IMR-90 (cell line): ENCODE measurements at regions not wholly inside any gene's neighbourhood (a gene's known extent, or its start where the extent isn't known, plus 50 kb on each side); places are given as distances from the start of the nearest gene placed in this dataset.

Experiments
- ATAC-seq: fragments of 200-7000 bp; cut with Tn5 transposase; 2 replicates; pipeline ENCODE4 v1.9.1; 2020; ENCODE audit warnings: low read depth, mild to moderate bottlenecking, moderate library complexity
- BruUV-seq: library from RNA; stranded (reverse); fragments of 400-500 nt; replicated peaks from 2 replicates; lab custom pipeline; 2021; lab: Mats Ljungman, UMichigan
- CTCF ChIA-PET: fragments of 300-600 bp; formaldehyde crosslinking; extraction: SDS; loops from one replicate; lab custom pipeline; 2021; ENCODE audit warnings: antibody characterized with exemption; lab: Yijun Ruan, JAX
- POLR2A ChIA-PET: fragments of 300-600 bp; sonication (Branson Sonifier 250); formaldehyde crosslinking; loops from one replicate; lab custom pipeline; 2022; ENCODE audit warnings: antibody characterized with exemption; ENCODE audit not compliant: unreplicated experiment; lab: Charles Lee
- DNase-seq: peaks from one replicate; pipeline ENCODE4 v3.0.0; 2013
- H2AFZ ChIP-seq: replicated peaks from 2 replicates; pipeline ENCODE3; 2013; ENCODE audit warnings: low read length, mild to moderate bottlenecking; ENCODE audit not compliant: poor library complexity
- H2AK5ac ChIP-seq: 2 replicates; pipeline ENCODE4 v1.6.1; 2013; ENCODE audit warnings: low read depth, low read length, inconsistent platforms
- H2AK9ac ChIP-seq: replicated peaks from 2 replicates; pipeline ENCODE3; 2013; ENCODE audit warnings: mild to moderate bottlenecking, low read depth, low read length, moderate library complexity; ENCODE audit not compliant: poor library complexity
- H2BK120ac ChIP-seq: 2 replicates; pipeline ENCODE4 v1.6.1; 2013; ENCODE audit warnings: low read depth, low read length, inconsistent platforms
- H2BK15ac ChIP-seq: 3 replicates; pipeline ENCODE4 v1.6.1; 2013; ENCODE audit warnings: low read depth, low read length, inconsistent platforms
- H2BK20ac ChIP-seq: 2 replicates; pipeline ENCODE4 v1.6.1; 2013; ENCODE audit warnings: low read depth, mild to moderate bottlenecking, inconsistent platforms, low read length, moderate library complexity
- H2BK5ac ChIP-seq: 2 replicates; pipeline ENCODE4 v1.6.1; 2013; ENCODE audit warnings: mild to moderate bottlenecking, low read depth, low read length, inconsistent platforms; ENCODE audit not compliant: poor library complexity, severe bottlenecking
- H3K14ac ChIP-seq: replicated peaks from 2 replicates; pipeline ENCODE4 v1.6.1; 2013; ENCODE audit warnings: low read depth, low read length, inconsistent platforms
- H3K18ac ChIP-seq: 2 replicates; pipeline ENCODE4 v1.6.1; 2013; ENCODE audit warnings: low read depth, low read length, control low read depth
- H3K23ac ChIP-seq: 2 replicates; pipeline ENCODE4 v1.6.1; 2013; ENCODE audit warnings: low read depth, low read length, inconsistent platforms
- H3K27ac ChIP-seq: 2 replicates; pipeline ENCODE4 v1.5.1; 2013; ENCODE audit warnings: mild to moderate bottlenecking, control low read depth, low read length; ENCODE audit not compliant: insufficient read depth
- H3K27me3 ChIP-seq: 2 replicates; pipeline ENCODE4 v1.6.1; 2013; ENCODE audit warnings: low read length; ENCODE audit not compliant: control insufficient read depth, insufficient read depth
- H3K36me3 ChIP-seq: 2 replicates; pipeline ENCODE4 v1.6.1; 2013; ENCODE audit warnings: low read length, mixed read lengths; ENCODE audit not compliant: control insufficient read depth, insufficient read depth
- H3K4ac ChIP-seq: 2 replicates; pipeline ENCODE4 v1.6.1; 2013; ENCODE audit warnings: low read depth, low read length, inconsistent platforms
- H3K4me1 ChIP-seq: 2 replicates; pipeline ENCODE4 v1.6.1; 2013; ENCODE audit warnings: low read length, mixed read lengths; ENCODE audit not compliant: control insufficient read depth, insufficient read depth
- H3K4me2 ChIP-seq: 2 replicates; pipeline ENCODE4 v1.6.1; 2013; ENCODE audit warnings: low read depth, mild to moderate bottlenecking, control low read depth, low read length, moderate library complexity
- H3K4me3 ChIP-seq: 2 replicates; pipeline ENCODE4 v1.5.1; 2013; ENCODE audit warnings: low read depth, mild to moderate bottlenecking, control low read depth, low read length, moderate library complexity; ENCODE audit not compliant: insufficient read depth
- H3K56ac ChIP-seq: 2 replicates; pipeline ENCODE4 v1.6.1; 2013; ENCODE audit warnings: low read length, inconsistent platforms; ENCODE audit not compliant: insufficient read depth; ENCODE audit errors: extremely low read depth
- H3K79me1 ChIP-seq, 2 experiments: 2 replicates each; pipeline ENCODE4 v1.6.1; 2013; ENCODE audit warnings: low read length in 2 of 2, inconsistent platforms in 1 of 2, low read depth in 1 of 2
- H3K9ac ChIP-seq: 2 replicates; pipeline ENCODE4 v1.6.1; 2013; ENCODE audit warnings: low read depth, low read length, control low read depth
- H3K9me1 ChIP-seq: 2 replicates; pipeline ENCODE4 v1.6.1; 2013; ENCODE audit warnings: low read length, inconsistent platforms; ENCODE audit not compliant: insufficient read depth
- H3K9me3 ChIP-seq: 2 replicates; pipeline ENCODE4 v1.6.1; 2013; ENCODE audit warnings: low read length; ENCODE audit not compliant: control insufficient read depth, insufficient read depth
- H4K20me1 ChIP-seq: 2 replicates; pipeline ENCODE4 v1.6.1; 2013; ENCODE audit warnings: low read length, inconsistent platforms; ENCODE audit not compliant: insufficient read depth
- H4K5ac ChIP-seq: 2 replicates; pipeline ENCODE4 v1.6.1; 2013; ENCODE audit warnings: mild to moderate bottlenecking, low read depth, low read length, control low read depth
- H4K8ac ChIP-seq, 2 experiments: 2 replicates each; pipeline ENCODE4 v1.6.1; 2013; ENCODE audit warnings: low read depth in 2 of 2, low read length in 2 of 2, control low read depth in 1 of 2, inconsistent platforms in 1 of 2
- H4K91ac ChIP-seq: 2 replicates; pipeline ENCODE4 v1.6.1; 2013; ENCODE audit warnings: low read depth, low read length, inconsistent platforms; ENCODE audit not compliant: insufficient read depth
- BHLHE40 ChIP-seq: fragments of 150-350 bp; IDR thresholded peaks from 2 replicates; pipeline ENCODE4 v1.6.1; 2016; ENCODE audit warnings: mild to moderate bottlenecking, low read depth, low read length
- CEBPB ChIP-seq: IDR thresholded peaks from 2 replicates; pipeline ENCODE4 v1.6.1; 2012; ENCODE audit warnings: low read depth, low read length, improper control_type of control experiment
- CHD1 ChIP-seq: IDR thresholded peaks from 2 replicates; pipeline ENCODE4 v1.6.1; 2012; ENCODE audit warnings: low read depth, low read length, improper control_type of control experiment
- FOS ChIP-seq: fragments of 150-350 bp; IDR thresholded peaks from 2 replicates; pipeline ENCODE4 v1.6.1; 2016; ENCODE audit warnings: low read depth, low read length
- MAFK ChIP-seq: IDR thresholded peaks from 2 replicates; pipeline ENCODE4 v1.6.1; 2012; ENCODE audit warnings: low read depth, low read length, improper control_type of control experiment
- MXI1 ChIP-seq: IDR thresholded peaks from 2 replicates; pipeline ENCODE4 v1.6.1; 2012; ENCODE audit warnings: low read depth, mild to moderate bottlenecking, low read length, moderate library complexity, borderline replicate concordance
- NFE2L2 ChIP-seq: fragments of 150-350 bp; IDR thresholded peaks from 2 replicates; pipeline ENCODE4 v1.6.1; 2016; ENCODE audit warnings: low read depth, mild to moderate bottlenecking, low read length
- POLR2A ChIP-seq: IDR thresholded peaks from 2 replicates; pipeline ENCODE4 v1.6.1; 2012; ENCODE audit warnings: mild to moderate bottlenecking, low read depth, low read length
- RAD21 ChIP-seq: IDR thresholded peaks from 2 replicates; pipeline ENCODE4 v1.6.1; 2012; ENCODE audit warnings: low read length, improper control_type of control experiment
- RCOR1 ChIP-seq: IDR thresholded peaks from 2 replicates; pipeline ENCODE4 v1.6.1; 2012; ENCODE audit warnings: mild to moderate bottlenecking, low read length, improper control_type of control experiment; ENCODE audit not compliant: insufficient replicate concordance
- RFX5 ChIP-seq: IDR thresholded peaks from 2 replicates; pipeline ENCODE4 v1.8.0; 2012; ENCODE audit warnings: low read depth, mild to moderate bottlenecking, low read length, moderate library complexity
- SMC3 ChIP-seq: fragments of 150-350 bp; IDR thresholded peaks from 2 replicates; pipeline ENCODE4 v1.6.1; 2016; ENCODE audit warnings: low read depth, mild to moderate bottlenecking, antibody characterized with exemption, low read length, moderate library complexity
- USF2 ChIP-seq: fragments of 150-350 bp; IDR thresholded peaks from 2 replicates; pipeline ENCODE4 v1.6.1; 2017; ENCODE audit warnings: mild to moderate bottlenecking, antibody characterized with exemption, low read length, low read depth
- WGBS, 2 experiments: methylation state at CpG; one replicate each; pipeline versions ENCODE4 v1.1.5 to v1.1.7; 2013; ENCODE audit warnings: missing lambda C conversion rate in 2 of 2; ENCODE audit not compliant: insufficient read length in 1 of 2; ENCODE audit errors: extremely low coverage in 2 of 2; 5-methylcytosine and 5-hydroxymethylcytosine counted together
- dilution Hi-C: fragments of 300-500 bp; cut with HindIII; formaldehyde crosslinking; loops from one replicate; pipeline ENCODE4 v1.14.3; 2018; ENCODE audit warnings: low sequenced_read_pairs; ENCODE audit not compliant: unreplicated experiment
- in situ Hi-C: fragments of 300-500 bp; cut with MboI; formaldehyde crosslinking; loops from 3 replicates; pipeline ENCODE4 v1.14.3; 2019; ENCODE audit warnings: low sequenced_read_pairs, inconsistent platforms, mixed read lengths
- intact Hi-C: fragments of 100-400 bp; cut with micrococcal nuclease; formaldehyde crosslinking; loops from 2 replicates; pipeline ENCODE4 v1.10.0; 2022
- TF ChIP-seq, protein P1 (sequence below): fragments of 150-350 bp; IDR thresholded peaks from 2 replicates; pipeline ENCODE4 v1.6.1; 2016; ENCODE audit warnings: low read depth, mild to moderate bottlenecking, low read length, moderate library complexity, borderline replicate concordance
- TF ChIP-seq, protein P2 (sequence below): conservative IDR thresholded peaks from 2 replicates; pipeline ENCODE4 v1.5.1; 2012; ENCODE audit warnings: mild to moderate bottlenecking, low read depth, low read length, improper control_type of control experiment

DNA sequence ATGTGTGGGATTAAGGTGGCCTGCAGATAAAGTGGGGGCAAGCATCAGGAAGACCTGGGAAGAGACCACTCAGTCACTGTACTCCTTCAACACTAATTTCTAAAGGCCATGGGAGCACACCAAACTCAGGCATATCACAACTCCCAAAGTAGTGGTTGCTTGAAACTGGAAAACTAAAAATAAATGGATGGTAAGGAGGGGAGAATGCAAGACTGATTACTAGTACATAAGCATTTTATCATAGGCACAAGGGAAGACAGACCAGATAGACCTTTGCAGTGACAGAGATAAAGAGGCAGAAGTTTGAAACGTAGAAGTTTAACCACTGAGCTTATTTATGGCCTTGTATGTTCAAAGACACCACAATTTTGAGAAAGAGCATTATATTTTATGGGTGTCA, 1098.1 kb upstream of the CELF4 start:
- no peaks in the 10 kb centered on the region for H3K36me3 ChIP-seq
- H2AK9ac ChIP-seq = no peak overlapping the region
- no peak overlapping the region for H3K23ac ChIP-seq
- no peak overlapping the region for H2BK15ac ChIP-seq
- dilution Hi-C loops (no loop called here), intact Hi-C loops (no loop called here), in situ Hi-C loops (no loop called here)
- H4K20me1 ChIP-seq = no peaks in the 10 kb centered on the region
- no peak overlapping the region for H2BK120ac ChIP-seq
- no peak overlapping the region for H3K27ac ChIP-seq
- no peak overlapping the region for H3K56ac ChIP-seq
- no peak overlapping the region for H4K8ac ChIP-seq
- DNase-seq (no peak), ATAC-seq (no peak)
- H2BK20ac ChIP-seq = no peak overlapping the region
- H4K91ac ChIP-seq = no peak overlapping the region
- no peak overlapping the region for H2BK5ac ChIP-seq
- no peaks in the 10 kb centered on the region for H3K79me1 ChIP-seq
- ChIA-PET CTCF (no interaction called here), POLR2A (no interaction called here)
- H3K4me1 ChIP-seq = no peaks in the 10 kb centered on the region
- H3K9me3 ChIP-seq = 0 out of 2 replicates have a peak, but pooled peaks cover 2% of the 10 kb centered on the region
- no peak for TF ChIP-seq SMC3
- TF ChIP-seq RAD21 = no peak
- TF ChIP-seq FOS = no peak
- TF ChIP-seq POLR2A = no peak
- no peak for TF ChIP-seq CHD1
- no peak for TF ChIP-seq BHLHE40
- TF ChIP-seq MAFK = no peak
- TF ChIP-seq USF2 = no peak
- TF ChIP-seq MXI1 = no peak
- TF ChIP-seq RFX5 = no peak
- TF ChIP-seq NFE2L2 = no peak
- TF ChIP-seq, protein P1, sequence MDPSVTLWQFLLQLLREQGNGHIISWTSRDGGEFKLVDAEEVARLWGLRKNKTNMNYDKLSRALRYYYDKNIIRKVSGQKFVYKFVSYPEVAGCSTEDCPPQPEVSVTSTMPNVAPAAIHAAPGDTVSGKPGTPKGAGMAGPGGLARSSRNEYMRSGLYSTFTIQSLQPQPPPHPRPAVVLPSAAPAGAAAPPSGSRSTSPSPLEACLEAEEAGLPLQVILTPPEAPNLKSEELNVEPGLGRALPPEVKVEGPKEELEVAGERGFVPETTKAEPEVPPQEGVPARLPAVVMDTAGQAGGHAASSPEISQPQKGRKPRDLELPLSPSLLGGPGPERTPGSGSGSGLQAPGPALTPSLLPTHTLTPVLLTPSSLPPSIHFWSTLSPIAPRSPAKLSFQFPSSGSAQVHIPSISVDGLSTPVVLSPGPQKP = no peak
- TF ChIP-seq, protein P2, sequence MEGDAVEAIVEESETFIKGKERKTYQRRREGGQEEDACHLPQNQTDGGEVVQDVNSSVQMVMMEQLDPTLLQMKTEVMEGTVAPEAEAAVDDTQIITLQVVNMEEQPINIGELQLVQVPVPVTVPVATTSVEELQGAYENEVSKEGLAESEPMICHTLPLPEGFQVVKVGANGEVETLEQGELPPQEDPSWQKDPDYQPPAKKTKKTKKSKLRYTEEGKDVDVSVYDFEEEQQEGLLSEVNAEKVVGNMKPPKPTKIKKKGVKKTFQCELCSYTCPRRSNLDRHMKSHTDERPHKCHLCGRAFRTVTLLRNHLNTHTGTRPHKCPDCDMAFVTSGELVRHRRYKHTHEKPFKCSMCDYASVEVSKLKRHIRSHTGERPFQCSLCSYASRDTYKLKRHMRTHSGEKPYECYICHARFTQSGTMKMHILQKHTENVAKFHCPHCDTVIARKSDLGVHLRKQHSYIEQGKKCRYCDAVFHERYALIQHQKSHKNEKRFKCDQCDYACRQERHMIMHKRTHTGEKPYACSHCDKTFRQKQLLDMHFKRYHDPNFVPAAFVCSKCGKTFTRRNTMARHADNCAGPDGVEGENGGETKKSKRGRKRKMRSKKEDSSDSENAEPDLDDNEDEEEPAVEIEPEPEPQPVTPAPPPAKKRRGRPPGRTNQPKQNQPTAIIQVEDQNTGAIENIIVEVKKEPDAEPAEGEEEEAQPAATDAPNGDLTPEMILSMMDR = no peak
- TF ChIP-seq CEBPB = no peak
- TF ChIP-seq RCOR1 = no peak
- BruUV-seq = no TSS peak
- H3K18ac ChIP-seq = no peak overlapping the region
- no peak overlapping the region for H3K4me3 ChIP-seq
- H2AFZ ChIP-seq = no peak overlapping the region
- H3K4me2 ChIP-seq = no peak overlapping the region
- H3K4ac ChIP-seq = no peak overlapping the region
- H3K27me3 ChIP-seq = no peaks in the 10 kb centered on the region
- no CpG with 5 or more reads among the region's 1 CpG for WGBS, 2 experiments
- H3K14ac ChIP-seq = no peak overlapping the region
- no peak overlapping the region for H3K9ac ChIP-seq
- no peaks in the 10 kb centered on the region for H3K9me1 ChIP-seq
- no peak overlapping the region for H4K5ac ChIP-seq
- no peak overlapping the region for H2AK5ac ChIP-seq
